Progenitor cell of endocrine pancreas (in vitro differentiated cells): ENCODE measurements at regions not wholly inside any gene's neighbourhood (a gene's known extent, or its start where the extent isn't known, plus 50 kb on each side); places are given as distances from the start of the nearest gene placed in this dataset.
A peak's percentile ranks its signal among the peaks of the same experiment; 100 is the strongest.
"Not testable (repeated sequence)": the region's sequence is repeated elsewhere in the genome, so short reads cannot be mapped to it uniquely, and the experiment has no call there.

Source experiments
- DNase-seq: peaks from one replicate; pipeline ENCODE4 v3.0.0; 2021; ENCODE audit warnings: low spot score; ENCODE audit not compliant: unreplicated experiment
- H3K27ac Mint-ChIP-seq: 2 replicates; pipeline ENCODE4 v1.8.0; 2021; ENCODE audit warnings: mild to moderate bottlenecking, moderate library complexity, mixed read lengths
- H3K27me3 Mint-ChIP-seq: 2 replicates; pipeline ENCODE4 v1.8.0; 2021; ENCODE audit warnings: mixed read lengths
- H3K36me3 Mint-ChIP-seq: 2 replicates; pipeline ENCODE4 v1.8.0; 2022; ENCODE audit warnings: mixed read lengths; ENCODE audit not compliant: insufficient read depth
- H3K4me1 Mint-ChIP-seq: 2 replicates; pipeline ENCODE4 v1.8.0; 2021; ENCODE audit warnings: low read depth, mixed read lengths
- H3K4me3 Mint-ChIP-seq: 2 replicates; pipeline ENCODE4 v1.8.0; 2021; ENCODE audit warnings: low read depth, mild to moderate bottlenecking, moderate library complexity, mixed read lengths
- H3K9me3 Mint-ChIP-seq: 2 replicates; pipeline ENCODE4 v1.8.0; 2021; ENCODE audit warnings: low read depth, mixed read lengths
- TF ChIP-seq, protein P1 (sequence below): fragments of 200-600 bp; sonication (generic); IDR thresholded peaks from one replicate; pipeline ENCODE4 v1.5.0; 2021; ENCODE audit warnings: antibody characterized with exemption, mild to moderate bottlenecking; ENCODE audit not compliant: unreplicated experiment

DNA sequence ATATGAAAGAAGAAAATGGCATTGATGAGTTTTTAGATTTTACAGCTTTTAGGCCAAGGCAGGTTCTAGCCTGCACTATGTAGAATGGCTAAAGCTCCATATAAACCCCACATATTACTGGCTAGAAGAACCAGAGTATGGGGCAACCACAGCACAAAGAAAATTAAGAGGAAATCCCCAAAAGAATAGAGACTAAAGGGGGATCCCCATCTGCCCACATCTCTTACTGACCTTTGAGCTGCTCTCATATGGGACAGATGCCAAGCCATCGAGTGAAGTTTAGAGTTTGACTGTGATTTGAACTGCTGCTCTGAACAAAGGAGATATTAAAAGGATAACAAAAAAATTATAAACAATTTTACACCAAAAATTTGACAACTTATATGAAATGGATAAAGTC is 102.2 kb upstream of the HAO2 start:
- no peak overlapping the region for H3K4me3 Mint-ChIP-seq
- H3K27me3 Mint-ChIP-seq: no peaks in the 10 kb centered on the region
- no peaks in the 10 kb centered on the region for H3K36me3 Mint-ChIP-seq
- H3K4me1 Mint-ChIP-seq: no peaks in the 10 kb centered on the region
- TF ChIP-seq, protein P1, sequence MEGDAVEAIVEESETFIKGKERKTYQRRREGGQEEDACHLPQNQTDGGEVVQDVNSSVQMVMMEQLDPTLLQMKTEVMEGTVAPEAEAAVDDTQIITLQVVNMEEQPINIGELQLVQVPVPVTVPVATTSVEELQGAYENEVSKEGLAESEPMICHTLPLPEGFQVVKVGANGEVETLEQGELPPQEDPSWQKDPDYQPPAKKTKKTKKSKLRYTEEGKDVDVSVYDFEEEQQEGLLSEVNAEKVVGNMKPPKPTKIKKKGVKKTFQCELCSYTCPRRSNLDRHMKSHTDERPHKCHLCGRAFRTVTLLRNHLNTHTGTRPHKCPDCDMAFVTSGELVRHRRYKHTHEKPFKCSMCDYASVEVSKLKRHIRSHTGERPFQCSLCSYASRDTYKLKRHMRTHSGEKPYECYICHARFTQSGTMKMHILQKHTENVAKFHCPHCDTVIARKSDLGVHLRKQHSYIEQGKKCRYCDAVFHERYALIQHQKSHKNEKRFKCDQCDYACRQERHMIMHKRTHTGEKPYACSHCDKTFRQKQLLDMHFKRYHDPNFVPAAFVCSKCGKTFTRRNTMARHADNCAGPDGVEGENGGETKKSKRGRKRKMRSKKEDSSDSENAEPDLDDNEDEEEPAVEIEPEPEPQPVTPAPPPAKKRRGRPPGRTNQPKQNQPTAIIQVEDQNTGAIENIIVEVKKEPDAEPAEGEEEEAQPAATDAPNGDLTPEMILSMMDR: no peak
- no peak overlapping the region for H3K27ac Mint-ChIP-seq
- peaks cover 4% of the 10 kb centered on the region for H3K9me3 Mint-ChIP-seq
- DNase-seq: no peak

DNA sequence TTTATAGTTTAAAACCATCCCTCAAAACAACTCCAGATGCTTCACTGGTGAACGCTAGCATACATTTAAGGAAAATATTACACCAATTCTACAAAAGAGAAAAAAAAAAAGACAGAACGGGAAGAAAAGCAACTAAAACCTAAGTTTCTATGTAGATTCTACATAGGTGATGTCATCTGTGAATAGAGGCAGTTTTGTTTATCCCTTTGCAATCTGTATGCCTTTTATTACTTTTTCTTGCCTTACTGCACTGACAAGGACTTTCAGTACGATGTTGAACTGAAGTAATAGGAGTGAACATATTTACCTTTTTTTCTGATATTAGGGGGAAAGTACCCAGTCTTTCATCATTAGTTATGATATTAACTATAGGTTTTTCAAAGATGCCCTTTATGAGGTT is 101.7 kb upstream of the HAO2 start:
- Mint-ChIP-seq H3K36me3 (no peaks in the 10 kb centered on the region), H3K4me3 (no peak overlapping the region), H3K27me3 (no peaks in the 10 kb centered on the region), H3K9me3 (peaks cover 4% of the 10 kb centered on the region), H3K4me1 (no peaks in the 10 kb centered on the region), H3K27ac (no peak overlapping the region)
- no peak for DNase-seq
- TF ChIP-seq, protein P1: no peak

DNA sequence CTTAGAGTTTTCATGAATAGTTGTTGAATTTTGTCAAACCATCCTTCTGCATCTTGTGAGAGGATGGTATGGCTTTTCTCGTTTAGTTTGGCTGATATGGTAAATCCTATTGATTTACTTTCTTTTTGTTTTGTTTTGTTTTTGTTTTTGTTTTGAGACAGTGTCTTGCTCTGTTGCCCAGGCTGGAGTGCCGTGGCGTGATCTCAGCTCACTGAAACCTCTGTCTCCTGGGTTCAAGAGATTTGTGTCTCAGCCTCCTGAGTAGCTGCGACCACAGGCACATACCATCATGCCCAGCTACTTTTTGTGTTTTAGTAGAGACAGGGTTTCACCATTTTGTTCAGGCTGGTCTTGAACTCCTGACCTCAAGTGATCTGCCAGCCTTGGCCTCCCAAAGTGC is 101.3 kb upstream of the HAO2 start:
- not testable (repeated sequence) for H3K4me3 Mint-ChIP-seq, H3K9me3 Mint-ChIP-seq, H3K36me3 Mint-ChIP-seq, H3K27me3 Mint-ChIP-seq, H3K4me1 Mint-ChIP-seq, DNase-seq
- H3K27ac Mint-ChIP-seq: peak overlapping the region; percentile 60

DNA sequence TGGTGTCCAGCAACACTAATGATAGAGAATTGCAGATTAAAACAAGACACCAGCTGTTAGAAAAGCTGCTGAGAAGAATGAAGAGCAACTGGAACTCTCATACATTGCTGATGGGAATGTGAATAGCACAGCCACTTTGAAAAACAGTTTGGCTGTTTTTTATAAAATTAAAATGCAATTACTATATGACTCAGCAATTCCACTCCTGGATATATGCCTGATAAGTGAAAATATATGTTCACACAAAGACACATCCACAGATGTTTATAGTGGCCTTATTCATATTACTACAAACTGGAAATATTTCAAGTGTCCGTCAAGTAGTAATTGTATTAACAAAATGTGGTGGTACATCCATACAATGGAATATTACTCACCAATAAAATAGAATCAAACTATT is 99.7 kb upstream of the HAO2 start:
- H3K4me1 Mint-ChIP-seq: no peaks in the 10 kb centered on the region
- no peaks in the 10 kb centered on the region for H3K36me3 Mint-ChIP-seq
- peaks cover 8% of the 10 kb centered on the region for H3K27me3 Mint-ChIP-seq
- no peak overlapping the region for H3K4me3 Mint-ChIP-seq
- no peak for DNase-seq
- H3K27ac Mint-ChIP-seq: no peak overlapping the region
- H3K9me3 Mint-ChIP-seq: peaks cover 4% of the 10 kb centered on the region
- TF ChIP-seq, protein P1: no peak

DNA sequence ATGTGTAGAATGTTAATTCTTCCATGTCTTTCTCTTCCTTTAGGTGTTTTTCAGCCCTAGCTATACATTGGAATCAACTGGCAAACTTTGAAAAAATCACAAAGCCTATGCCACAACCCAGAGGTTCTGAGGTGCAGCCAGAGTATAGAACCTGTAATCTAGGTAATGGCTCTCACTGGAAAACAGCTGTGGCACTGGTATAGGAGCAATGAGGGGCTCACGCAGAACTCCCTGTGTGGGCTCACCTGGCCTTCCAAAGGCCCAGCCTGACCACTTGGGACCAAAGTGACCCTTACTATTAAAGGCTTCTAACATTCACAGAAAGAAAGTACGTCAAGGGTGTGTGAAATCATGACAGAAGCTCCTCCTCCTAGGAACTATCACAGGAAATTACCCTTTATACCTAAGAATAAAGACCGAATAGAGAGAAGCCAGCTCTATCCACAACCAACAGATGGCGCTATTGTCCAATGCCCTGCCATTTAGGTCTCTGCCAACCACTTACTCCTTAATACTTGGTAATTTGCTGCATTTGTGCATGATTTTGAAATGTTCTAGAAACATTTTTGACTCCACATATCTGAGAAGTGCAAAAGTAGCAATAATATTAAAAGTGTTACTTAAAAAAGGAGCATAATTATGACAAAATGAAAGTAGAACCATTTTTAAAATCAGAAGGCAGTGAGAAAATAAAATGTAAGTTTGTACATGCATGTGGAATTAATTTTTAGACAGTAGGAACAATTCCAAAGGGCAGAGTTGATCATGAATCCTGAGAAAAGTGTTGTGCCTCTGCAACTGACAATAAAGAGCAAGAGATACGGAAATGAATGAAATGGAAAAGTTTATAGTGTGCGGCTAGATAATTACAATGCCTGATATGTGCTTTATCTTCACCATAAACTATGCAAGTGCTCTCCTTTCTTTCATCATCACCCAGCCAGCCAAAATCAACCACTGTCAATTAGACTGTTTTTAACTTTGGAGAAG is 93.1 kb upstream of the HAO2 start:
- H3K4me3 Mint-ChIP-seq: no peak overlapping the region
- no peaks in the 10 kb centered on the region for H3K9me3 Mint-ChIP-seq
- peak; percentile 19 for DNase-seq
- peaks cover 18% of the 10 kb centered on the region for H3K4me1 Mint-ChIP-seq
- TF ChIP-seq, protein P1: peak; percentile 91
- H3K36me3 Mint-ChIP-seq: no peaks in the 10 kb centered on the region
- peaks cover 13% of the 10 kb centered on the region for H3K27me3 Mint-ChIP-seq
- no peak overlapping the region for H3K27ac Mint-ChIP-seq

DNA sequence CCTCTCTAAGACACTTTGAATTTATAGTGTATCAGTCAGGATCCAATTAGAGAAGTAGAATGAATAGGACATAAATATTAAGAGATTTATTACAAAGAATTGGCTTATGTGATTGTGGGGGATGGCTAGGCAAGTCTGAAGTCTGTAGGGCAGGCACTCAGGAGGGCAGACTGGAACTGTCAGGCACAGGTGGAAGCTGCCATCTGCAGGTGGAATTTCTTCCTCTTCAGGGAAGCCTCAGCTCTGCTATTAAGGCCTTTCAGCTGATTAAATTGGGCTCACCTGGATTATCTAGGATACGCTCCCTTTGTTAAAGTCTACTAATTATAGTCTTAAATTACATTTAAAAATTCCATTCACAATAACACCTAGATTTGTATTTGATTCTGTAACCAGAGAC is 92.0 kb upstream of the HAO2 start:
- Mint-ChIP-seq H3K27ac (no peak overlapping the region), H3K36me3 (no peaks in the 10 kb centered on the region), H3K4me3 (no peak overlapping the region), H3K4me1 (peaks cover 18% of the 10 kb centered on the region), H3K27me3 (peaks cover 13% of the 10 kb centered on the region), H3K9me3 (no peaks in the 10 kb centered on the region)
- DNase-seq: no peak
- TF ChIP-seq, protein P1: peak; percentile 39
